Upper lobe of right lung (tissue), 1 donor: ENCODE measurements at regions not wholly inside any gene's neighbourhood (a gene's known extent, or its start where the extent isn't known, plus 50 kb on each side); places are given as distances from the start of the nearest gene placed in this dataset.
"Not testable (repeated sequence)": the region's sequence is repeated elsewhere in the genome, so short reads cannot be mapped to it uniquely, and the experiment has no call there.

Experiments used
- ATAC-seq: fragments of 200-7000 bp; cut with Tn5 transposase; one replicate; pipeline ENCODE4 v1.9.1; 2020; ENCODE audit warnings: mild to moderate bottlenecking, moderate library complexity
- DNase-seq: peaks from one replicate; pipeline ENCODE4 v3.0.0-alpha.2; 2020
- H3K27ac ChIP-seq: fragments of 200-600 bp; one replicate; pipeline ENCODE4 v1.8.0; 2022
- H3K27me3 ChIP-seq: fragments of 200-600 bp; one replicate; pipeline ENCODE4 v1.8.0; 2022; ENCODE audit warnings: mild to moderate bottlenecking
- H3K36me3 ChIP-seq: fragments of 200-600 bp; one replicate; pipeline ENCODE4 v1.8.0; 2022
- H3K4me1 ChIP-seq: fragments of 200-600 bp; one replicate; pipeline ENCODE4 v1.8.0; 2022
- H3K4me3 ChIP-seq: fragments of 200-600 bp; one replicate; pipeline ENCODE4 v1.8.0; 2022; ENCODE audit warnings: mild to moderate bottlenecking
- H3K9me3 ChIP-seq: fragments of 200-600 bp; one replicate; pipeline ENCODE4 v1.8.0; 2022
- CTCF ChIP-seq: fragments of 200-600 bp; IDR thresholded peaks from one replicate; pipeline ENCODE4 v1.8.0; 2022; ENCODE audit warnings: antibody characterized with exemption
- intact Hi-C: fragments of 100-400 bp; cut with DNase I; formaldehyde crosslinking; loops from one replicate; pipeline ENCODE4 v1.11.0; 2022
- donor health status: DM: no; HTN: yes; CAD: no; lungs with severe emphysema.

DNA sequence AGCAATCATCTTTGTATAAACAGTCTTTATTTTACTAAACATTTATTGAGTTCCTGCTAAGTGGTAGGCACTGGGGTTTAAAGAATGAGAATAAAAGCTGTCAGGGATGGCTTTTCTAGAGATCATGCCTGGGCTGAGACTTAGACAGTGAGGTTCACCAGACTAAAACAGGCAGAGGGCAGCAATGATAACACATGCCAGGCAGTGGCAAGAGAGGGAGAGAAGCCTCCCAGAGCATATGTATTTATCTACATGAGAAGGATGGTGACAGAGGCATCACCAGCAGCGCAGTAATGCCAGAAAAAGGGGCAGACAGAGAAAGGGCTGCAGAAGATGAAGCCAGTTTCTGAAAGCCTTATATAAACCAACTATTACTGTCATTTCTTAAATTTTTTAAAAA lies 121.0 kb upstream of the CCDC180 start:
- H3K36me3 ChIP-seq = no peaks in the 10 kb centered on the region
- ATAC-seq (no peak), DNase-seq (no peak)
- H3K4me1 ChIP-seq = no peaks in the 10 kb centered on the region
- no peak overlapping the region for H3K27ac ChIP-seq
- no peaks in the 10 kb centered on the region for H3K27me3 ChIP-seq
- H3K9me3 ChIP-seq = no peaks in the 10 kb centered on the region
- no peak for TF ChIP-seq CTCF
- intact Hi-C loops = no loop called here
- H3K4me3 ChIP-seq = no peak overlapping the region

- H3K4me3 ChIP-seq, H3K27ac ChIP-seq, H3K9me3 ChIP-seq, intact Hi-C loops, ATAC-seq, H3K36me3 ChIP-seq, H3K27me3 ChIP-seq, DNase-seq, H3K4me1 ChIP-seq: not testable (repeated sequence)
Observed at GRCh38 chr9:97182532-97182931, 124.9 kb upstream of the CCDC180 start.

DNA sequence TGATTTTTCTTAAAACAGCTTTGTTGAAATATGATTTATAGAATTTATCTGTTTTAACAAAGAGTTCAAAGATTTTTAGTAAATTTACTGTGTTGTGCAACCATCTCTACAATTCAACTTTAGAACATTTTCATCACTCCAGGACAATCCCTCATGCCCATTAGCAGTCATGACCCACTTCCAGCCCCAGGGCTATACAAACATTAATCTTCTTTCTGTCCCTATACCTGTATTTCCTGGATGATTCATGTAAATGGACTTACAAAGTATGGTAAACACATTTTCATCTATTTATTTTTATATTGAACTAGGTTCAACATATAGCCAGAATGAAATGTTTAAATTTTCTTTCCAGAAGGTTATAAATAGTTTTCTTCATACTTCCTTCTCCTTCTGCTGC lies 127.8 kb upstream of the CCDC180 start:
- intact Hi-C loops = no loop called here
- H3K4me3 ChIP-seq = no peak overlapping the region
- DNase-seq = no peak

GRCh38 chr9:97176206-97176605 lies 131.3 kb upstream of the CCDC180 start:
- Histone ChIP-seq H3K27ac (no peak overlapping the region), H3K9me3 (no peaks in the 10 kb centered on the region), H3K4me3 (no peak overlapping the region), H3K36me3 (no peaks in the 10 kb centered on the region), H3K4me1 (no peaks in the 10 kb centered on the region), H3K27me3 (no peaks in the 10 kb centered on the region)
- intact Hi-C loops = no loop called here
- DNase-seq (no peak), ATAC-seq (no peak)
- TF ChIP-seq CTCF = no peak

More for the DNA sequence above, 127.8 kb upstream of the CCDC180 start:
- Histone ChIP-seq H3K4me1 (no peaks in the 10 kb centered on the region), H3K9me3 (no peaks in the 10 kb centered on the region), H3K27me3 (no peaks in the 10 kb centered on the region), H3K27ac (no peak overlapping the region), H3K36me3 (no peaks in the 10 kb centered on the region)
- ATAC-seq = no peak
- TF ChIP-seq CTCF = no peak

DNA sequence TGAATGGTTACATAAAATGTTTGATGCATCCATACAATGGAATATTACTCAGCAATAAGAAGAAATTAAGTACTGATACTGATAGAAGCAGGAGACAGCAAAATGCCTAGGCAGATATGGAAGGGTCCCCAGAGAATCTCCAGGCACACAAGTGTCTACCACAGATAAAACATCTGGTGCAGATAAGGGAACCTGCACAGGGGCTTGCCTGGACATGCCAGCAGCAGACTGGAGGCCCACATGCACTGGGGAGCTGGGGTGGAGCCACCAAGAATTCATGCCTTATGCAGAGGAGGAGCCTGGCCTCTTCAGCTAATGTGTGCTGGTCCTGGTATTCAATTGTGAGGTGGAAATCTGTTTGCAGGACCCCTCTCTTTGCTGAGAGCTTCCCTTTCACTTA lies 129.2 kb upstream of the CTSV start:
- H3K27ac ChIP-seq, DNase-seq, H3K27me3 ChIP-seq, H3K9me3 ChIP-seq, H3K36me3 ChIP-seq, H3K4me3 ChIP-seq, intact Hi-C loops, ATAC-seq, H3K4me1 ChIP-seq: not testable (repeated sequence)

DNA sequence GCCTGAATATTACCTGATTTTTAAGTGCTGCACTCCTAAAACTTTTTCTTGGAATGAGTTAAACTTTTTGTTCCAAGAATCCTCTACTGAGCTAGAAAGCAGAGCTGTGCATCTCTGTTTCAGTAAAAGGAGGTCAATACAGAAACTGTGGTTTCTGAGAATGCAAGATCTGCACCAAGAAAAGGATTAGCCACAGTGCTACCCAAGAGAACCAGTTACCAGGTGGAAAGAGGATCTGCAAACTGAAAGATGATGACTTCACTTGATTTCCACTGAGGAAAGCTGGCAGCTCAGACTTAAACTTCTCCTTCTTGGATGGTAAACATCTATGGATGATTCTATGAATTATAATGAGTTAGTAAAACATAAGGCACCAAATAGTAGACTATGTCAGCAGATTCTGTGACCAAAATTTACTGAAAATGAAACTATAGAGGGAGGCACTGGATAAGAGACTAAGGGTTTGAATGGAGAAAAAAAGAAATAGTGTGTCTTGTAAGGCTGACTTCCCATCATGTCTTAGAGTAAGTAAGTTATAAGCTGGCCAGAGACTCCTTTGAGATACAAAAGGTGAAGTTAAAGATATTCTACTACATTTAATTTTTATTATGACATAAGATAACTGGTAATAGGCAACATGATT lies 127.7 kb upstream of the CTSV start:
- H3K36me3 ChIP-seq, H3K4me3 ChIP-seq, ATAC-seq, DNase-seq, H3K9me3 ChIP-seq, H3K27ac ChIP-seq, H3K4me1 ChIP-seq, H3K27me3 ChIP-seq, intact Hi-C loops: not testable (repeated sequence)

DNA sequence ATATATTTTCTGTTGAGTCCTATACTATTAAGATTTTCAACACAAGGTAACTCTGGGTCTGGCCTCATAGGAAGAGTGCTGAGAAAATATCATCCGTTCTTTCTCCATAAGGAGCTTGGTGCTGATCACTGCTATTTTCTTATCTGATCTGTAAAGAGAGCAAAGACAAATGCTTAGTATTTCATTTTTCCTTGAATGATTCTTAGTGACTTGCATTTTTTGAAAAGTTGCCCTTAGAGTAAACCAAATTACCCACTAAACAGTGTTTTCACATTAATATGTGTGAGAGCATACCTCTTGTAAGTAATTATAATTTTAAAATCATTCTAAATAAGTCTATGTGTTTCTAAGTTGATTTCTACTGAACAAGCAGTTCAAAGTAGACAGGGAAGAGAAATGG lies 121.3 kb upstream of the CTSV start:
- no peak for TF ChIP-seq CTCF
- DNase-seq (no peak), ATAC-seq (no peak)
- no peaks in the 10 kb centered on the region for H3K9me3 ChIP-seq
- H3K4me1 ChIP-seq = no peaks in the 10 kb centered on the region
- H3K27me3 ChIP-seq = no peaks in the 10 kb centered on the region
- intact Hi-C loops = no loop called here
- H3K27ac ChIP-seq = no peak overlapping the region
- H3K4me3 ChIP-seq = no peak overlapping the region
- H3K36me3 ChIP-seq = no peaks in the 10 kb centered on the region

- H3K9me3 ChIP-seq, ATAC-seq, intact Hi-C loops: not testable (repeated sequence)
Observed at GRCh38 chr9:97158722-97159121, 119.8 kb upstream of the CTSV start.

DNA sequence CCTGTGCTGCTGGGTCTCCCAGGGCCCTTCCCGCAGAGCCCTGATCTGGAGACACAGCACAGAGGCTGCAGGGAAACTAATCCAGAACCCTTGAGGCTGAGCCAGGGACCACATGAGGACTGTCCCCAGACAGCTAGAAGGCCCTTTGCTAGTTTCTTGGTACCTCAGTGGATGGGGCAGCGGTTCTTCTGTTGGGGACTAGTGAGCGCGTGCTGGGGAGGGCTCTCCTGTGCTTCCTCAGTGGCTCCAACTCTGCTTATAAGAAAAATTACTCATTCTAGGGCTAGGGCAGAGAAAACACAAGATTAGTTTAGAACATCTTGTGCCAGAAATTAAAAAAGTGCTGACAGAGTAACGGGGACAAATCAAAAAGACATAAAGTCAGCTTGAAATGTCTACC lies 116.5 kb upstream of the CTSV start:
- H3K4me1 ChIP-seq, H3K4me3 ChIP-seq, H3K27me3 ChIP-seq, DNase-seq, ATAC-seq, intact Hi-C loops, H3K9me3 ChIP-seq, H3K36me3 ChIP-seq, H3K27ac ChIP-seq: not testable (repeated sequence)

More at GRCh38 chr9:97158722-97159121, 119.8 kb upstream of the CTSV start:
- H3K4me3 ChIP-seq, H3K36me3 ChIP-seq, H3K27ac ChIP-seq, H3K4me1 ChIP-seq, H3K27me3 ChIP-seq, DNase-seq: not testable (repeated sequence)
